Prostate gland (tissue), 2 donors: ENCODE measurements at regions not wholly inside any gene's neighbourhood (a gene's known extent, or its start where the extent isn't known, plus 50 kb on each side); places are given as distances from the start of the nearest gene placed in this dataset.

Experiments used
- CTCF ChIP-seq, 4 experiments: fragments of 200-600 bp in 2 of 4; fragments of 450-650 bp in 2 of 4; sonication (generic) in 2 of 4; IDR thresholded peaks; 1 replicate in 3 of 4; 2 replicates in 1 of 4; pipeline ENCODE4 v1.5.1; 2016 to 2019; ENCODE audit warnings: antibody characterized with exemption in 4 of 4, mild to moderate bottlenecking in 2 of 4, moderate library complexity in 2 of 4
- POLR2A ChIP-seq: fragments of 450-650 bp; IDR thresholded peaks from one replicate; pipeline ENCODE4 v1.6.1; 2016; ENCODE audit warnings: antibody characterized with exemption, mild to moderate bottlenecking
- POLR2AphosphoS5 ChIP-seq: sonication (generic); formaldehyde crosslinking; IDR thresholded peaks from one replicate; pipeline ENCODE4 v1.6.1; 2017; ENCODE audit warnings: antibody characterized with exemption

DNA sequence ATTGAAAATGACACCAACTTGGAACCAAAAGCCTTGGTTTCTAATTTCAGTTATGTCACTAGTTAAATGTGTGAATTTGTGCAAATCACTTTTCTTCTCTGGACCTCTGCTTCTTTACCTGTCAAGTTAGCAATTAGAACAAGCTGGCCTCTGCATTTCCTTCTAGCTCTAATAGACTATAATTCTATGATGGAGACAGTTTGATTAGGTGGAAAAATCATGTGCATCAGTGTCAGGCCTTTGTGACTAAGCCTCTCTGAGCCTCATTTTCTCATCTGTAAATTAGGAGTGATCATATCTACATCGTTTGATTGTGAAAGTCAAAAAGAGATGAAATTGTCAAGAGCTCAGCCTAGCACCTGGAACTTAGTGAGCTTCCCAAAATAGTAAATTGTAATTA, 712.9 kb downstream of the MECOM start:
- TF ChIP-seq CTCF (IDR thresholded peaks at IDR 0.05), result no peak
- no peak for TF ChIP-seq POLR2A
- no peak for TF ChIP-seq POLR2AphosphoS5
